Epidermal melanocyte (primary cell): ENCODE measurements at regions not wholly inside any gene's neighbourhood (a gene's known extent, or its start where the extent isn't known, plus 50 kb on each side); places are given as distances from the start of the nearest gene placed in this dataset.

ENCODE experiments used
- DNase-seq: peaks from one replicate; pipeline ENCODE4 v3.0.0; 2011; ENCODE audit warnings: low spot score; ENCODE audit not compliant: insufficient read length

GRCh38 chr4:156251373-156252065 is 297.9 kb upstream of the CTSO start:
- no peak for DNase-seq

- no peak for DNase-seq
Measured at GRCh38 chr4:156248917-156249316, 295.3 kb upstream of the CTSO start.

GRCh38 chr4:156247470-156247869 is 293.8 kb upstream of the CTSO start:
- DNase-seq = no peak

GRCh38 chr4:156243015-156243414 is 289.3 kb upstream of the CTSO start:
- DNase-seq = no peak

- DNase-seq = no peak
Measured at GRCh38 chr4:156242390-156242789, 288.7 kb upstream of the CTSO start.

- DNase-seq = no peak
Measured at GRCh38 chr4:156241896-156242295, 288.2 kb upstream of the CTSO start.

GRCh38 chr4:156238171-156238570 is 284.5 kb upstream of the CTSO start:
- no peak for DNase-seq

GRCh38 chr4:156237231-156237630 is 283.6 kb upstream of the CTSO start:
- DNase-seq = no peak

- no peak for DNase-seq
Measured at GRCh38 chr4:156230176-156230575, 276.5 kb upstream of the CTSO start.

GRCh38 chr4:156228676-156229075 is 275.0 kb upstream of the CTSO start:
- no peak for DNase-seq

GRCh38 chr4:156227321-156227720 is 273.7 kb upstream of the CTSO start:
- no peak for DNase-seq

- DNase-seq = no peak
Measured at GRCh38 chr4:156223985-156224384, 270.3 kb upstream of the CTSO start.

GRCh38 chr4:156217236-156217635 is 263.6 kb upstream of the CTSO start:
- DNase-seq = no peak

GRCh38 chr4:156201050-156201449 is 247.4 kb upstream of the CTSO start:
- no peak for DNase-seq

- no peak for DNase-seq
Measured at GRCh38 chr4:156198511-156198910, 244.8 kb upstream of the CTSO start.

GRCh38 chr4:156197216-156197615 is 243.6 kb upstream of the CTSO start:
- DNase-seq = no peak

- no peak for DNase-seq
Measured at GRCh38 chr4:156196722-156197121, 243.1 kb upstream of the CTSO start.

- DNase-seq = no peak
Measured at GRCh38 chr4:156195914-156196313, 242.2 kb upstream of the CTSO start.

GRCh38 chr4:156194896-156195295 is 241.2 kb upstream of the CTSO start:
- no peak for DNase-seq

- DNase-seq = no peak
Measured at GRCh38 chr4:156193800-156194199, 240.1 kb upstream of the CTSO start.

- no peak for DNase-seq
Measured at GRCh38 chr4:156193106-156193505, 239.4 kb upstream of the CTSO start.

GRCh38 chr4:156192033-156192432 is 238.4 kb upstream of the CTSO start:
- no peak for DNase-seq

- DNase-seq = no peak
Measured at GRCh38 chr4:156191044-156191781, 237.5 kb upstream of the CTSO start.
